Loucy (cell line): ENCODE measurements at regions not wholly inside any gene's neighbourhood (a gene's known extent, or its start where the extent isn't known, plus 50 kb on each side); places are given as distances from the start of the nearest gene placed in this dataset.

Experiments
- H2AFZ ChIP-seq: fragments of 200-600 bp; sonication (generic); 2 replicates; pipeline ENCODE4 v1.6.0; 2016; ENCODE audit warnings: antibody characterized with exemption, mild to moderate bottlenecking, low read length, moderate library complexity
- H3F3A ChIP-seq: fragments of 200-600 bp; 2 replicates; pipeline ENCODE4 v1.6.0; 2016; ENCODE audit warnings: antibody characterized with exemption, low read depth, mild to moderate bottlenecking
- H3K27me3 ChIP-seq: fragments of 200-600 bp; sonication (generic); 2 replicates; pipeline ENCODE4 v1.6.1; 2014; ENCODE audit warnings: low read length, mild to moderate bottlenecking; ENCODE audit not compliant: insufficient read depth, poor library complexity, severe bottlenecking
- H3K36me3 ChIP-seq: fragments of 200-600 bp; sonication (generic); 2 replicates; pipeline ENCODE4 v1.6.1; 2016; ENCODE audit warnings: low read length; ENCODE audit not compliant: insufficient read depth
- H3K4me1 ChIP-seq: fragments of 200-600 bp; sonication (generic); 2 replicates; pipeline ENCODE4 v1.5.1; 2014; ENCODE audit warnings: low read length, mild to moderate bottlenecking; ENCODE audit not compliant: insufficient read depth, poor library complexity, severe bottlenecking
- H3K4me2 ChIP-seq: fragments of 200-600 bp; sonication (generic); 2 replicates; pipeline ENCODE4 v1.6.0; 2014; ENCODE audit warnings: antibody characterized with exemption, low read length, low read depth, mild to moderate bottlenecking; ENCODE audit not compliant: poor library complexity, severe bottlenecking
- H3K4me3 ChIP-seq: fragments of 200-600 bp; sonication (generic); 2 replicates; pipeline ENCODE4 v1.5.1; 2014; ENCODE audit warnings: low read length, mild to moderate bottlenecking, mixed read lengths; ENCODE audit not compliant: poor library complexity, severe bottlenecking
- H3K79me2 ChIP-seq: fragments of 200-600 bp; sonication (generic); 2 replicates; pipeline ENCODE4 v1.6.1; 2014; ENCODE audit warnings: low read length; ENCODE audit not compliant: insufficient read depth
- H3K9ac ChIP-seq: fragments of 200-600 bp; sonication (generic); 2 replicates; pipeline ENCODE4 v1.6.0; 2014; ENCODE audit warnings: mild to moderate bottlenecking, low read depth, low read length, moderate library complexity; ENCODE audit not compliant: poor library complexity, severe bottlenecking
- H3K9me2 ChIP-seq: fragments of 200-600 bp; sonication (generic); replicated peaks from 2 replicates; pipeline ENCODE4 v1.6.1; 2016; ENCODE audit warnings: low read depth, low read length, mixed read lengths
- H3K9me3 ChIP-seq: fragments of 200-600 bp; sonication (generic); 2 replicates; pipeline ENCODE4 v1.6.1; 2014; ENCODE audit warnings: mild to moderate bottlenecking, antibody characterized with exemption, low read length, low read depth; ENCODE audit not compliant: insufficient read depth
- H4K20me1 ChIP-seq: fragments of 200-600 bp; sonication (generic); 2 replicates; pipeline ENCODE4 v1.6.0; 2014; ENCODE audit warnings: antibody characterized with exemption, low read length, mild to moderate bottlenecking; ENCODE audit not compliant: insufficient read depth, poor library complexity, severe bottlenecking
- CTCF ChIP-seq: fragments of 200-600 bp; sonication (generic); conservative IDR thresholded peaks from 2 replicates; pipeline ENCODE4 v1.5.1; 2014; ENCODE audit warnings: mild to moderate bottlenecking, antibody characterized with exemption, low read length
- EZH2phosphoT487 ChIP-seq: fragments of 200-600 bp; IDR thresholded peaks from 2 replicates; pipeline ENCODE4 v1.6.1; 2018; ENCODE audit warnings: antibody characterized with exemption, mild to moderate bottlenecking, moderate library complexity, borderline replicate concordance

GRCh38 chr13:97520061-97520460 is 86.1 kb downstream of the RAP2A start:
- Histone ChIP-seq H3K4me3 (no peak overlapping the region), H3K27me3 (no peaks in the 10 kb centered on the region), H2AFZ (no peak overlapping the region), H3K9ac (no peak overlapping the region), H3F3A (no peaks in the 10 kb centered on the region), H3K4me1 (no peaks in the 10 kb centered on the region), H3K4me2 (no peak overlapping the region), H3K36me3 (no peaks in the 10 kb centered on the region), H3K9me3 (no peaks in the 10 kb centered on the region; the same call in 1 of the 2 replicates), H3K79me2 (no peaks in the 10 kb centered on the region), H3K9me2 (no peaks in the 10 kb centered on the region), H4K20me1 (no peaks in the 10 kb centered on the region)
- TF ChIP-seq CTCF: no peak
- no peak for TF ChIP-seq EZH2phosphoT487

DNA sequence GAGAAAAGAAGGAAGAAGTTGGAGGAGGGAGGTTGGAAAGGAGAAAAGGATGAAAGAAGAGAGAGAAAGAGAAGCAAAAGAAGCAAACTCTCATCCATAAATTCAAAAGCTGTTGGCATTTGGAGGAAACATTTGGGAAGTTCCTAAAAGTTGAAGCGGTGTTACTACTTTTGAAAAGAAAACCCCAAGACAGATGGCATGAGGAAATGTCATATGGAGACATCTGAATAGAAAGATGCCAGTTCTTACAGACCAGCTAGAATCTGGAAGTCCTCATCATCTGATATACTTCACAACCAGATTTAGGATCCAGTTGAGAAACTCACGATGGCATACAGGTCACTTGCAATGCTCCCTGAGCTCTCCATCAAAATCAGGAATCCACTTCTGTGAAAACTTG is 86.9 kb downstream of the RAP2A start:
- no peak overlapping the region for H2AFZ ChIP-seq
- H3K4me2 ChIP-seq: no peak overlapping the region
- no peak overlapping the region for H3K9ac ChIP-seq
- no peaks in the 10 kb centered on the region for H4K20me1 ChIP-seq
- TF ChIP-seq EZH2phosphoT487: no peak
- no peaks in the 10 kb centered on the region; the same call in 1 of the 2 replicates for H3K9me3 ChIP-seq
- no peaks in the 10 kb centered on the region for H3K4me1 ChIP-seq
- H3F3A ChIP-seq: no peaks in the 10 kb centered on the region
- no peak overlapping the region for H3K4me3 ChIP-seq
- no peaks in the 10 kb centered on the region for H3K9me2 ChIP-seq
- no peaks in the 10 kb centered on the region for H3K79me2 ChIP-seq
- no peaks in the 10 kb centered on the region for H3K27me3 ChIP-seq
- H3K36me3 ChIP-seq: no peaks in the 10 kb centered on the region

DNA sequence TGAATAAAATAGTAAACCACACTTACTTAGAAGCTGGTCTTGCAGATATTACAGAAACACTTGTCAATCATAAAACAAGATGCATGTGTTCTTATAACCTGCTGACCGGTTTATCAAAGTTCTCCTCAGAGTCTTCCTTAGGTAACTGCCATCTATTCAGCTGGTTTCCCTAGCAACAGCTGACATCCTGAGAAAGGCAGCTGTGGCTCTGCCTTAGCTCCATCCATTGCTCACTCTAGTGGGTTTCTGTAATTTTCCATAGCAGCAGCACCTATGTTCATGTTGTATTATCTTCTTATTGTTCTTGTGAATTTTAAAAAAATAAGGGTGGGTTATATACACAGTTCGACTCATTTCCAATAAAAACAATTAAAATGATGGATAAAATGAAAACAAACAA is 87.8 kb downstream of the RAP2A start:
- H3F3A ChIP-seq: no peaks in the 10 kb centered on the region

More for the DNA sequence above, 87.8 kb downstream of the RAP2A start:
- Histone ChIP-seq H4K20me1 (no peaks in the 10 kb centered on the region), H3K9ac (no peak overlapping the region), H3K79me2 (no peaks in the 10 kb centered on the region), H3K4me2 (no peak overlapping the region), H3K36me3 (no peaks in the 10 kb centered on the region), H3K9me2 (no peaks in the 10 kb centered on the region), H3K9me3 (no peaks in the 10 kb centered on the region; the same call in 1 of the 2 replicates), H3K27me3 (no peaks in the 10 kb centered on the region), H3K4me3 (no peak overlapping the region), H3K4me1 (no peaks in the 10 kb centered on the region), H2AFZ (no peak overlapping the region)
- TF ChIP-seq CTCF (no peak), EZH2phosphoT487 (no peak)
